ENCODE measurements at regions not wholly inside any gene's neighbourhood (a gene's known extent, or its start where the extent isn't known, plus 50 kb on each side); places are given as distances from the start of the nearest gene placed in this dataset.
"Not testable (repeated sequence)": the region's sequence is repeated elsewhere in the genome, so short reads cannot be mapped to it uniquely, and the experiment has no call there.

DNA sequence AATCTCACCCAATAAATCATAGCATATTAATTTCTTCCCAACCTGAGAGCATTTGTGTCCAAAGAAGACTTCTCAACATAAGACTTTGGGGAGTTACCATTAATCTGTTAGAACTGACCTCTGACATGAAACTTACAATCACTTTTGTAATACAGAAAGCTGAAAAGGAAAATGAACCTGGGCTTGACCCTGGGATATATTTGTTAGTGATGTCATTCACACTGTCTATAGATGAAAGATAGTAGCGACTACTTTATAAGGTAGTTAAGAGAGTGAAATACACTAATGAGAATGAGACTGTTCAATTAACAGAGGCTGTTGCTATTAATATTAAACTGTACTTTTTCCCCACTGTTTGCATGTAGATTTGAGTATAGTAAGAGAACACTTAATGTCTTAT, 1334.8 kb upstream of the TMEM132C start:
- ChIA-PET POLR2A (ENCODE audit: low non-redundant PET) (no interaction called here), CTCF (no interaction called here)
- no peak for DNase-seq (ENCODE audit: low spot score)
- TF ChIP-seq, protein P1, sequence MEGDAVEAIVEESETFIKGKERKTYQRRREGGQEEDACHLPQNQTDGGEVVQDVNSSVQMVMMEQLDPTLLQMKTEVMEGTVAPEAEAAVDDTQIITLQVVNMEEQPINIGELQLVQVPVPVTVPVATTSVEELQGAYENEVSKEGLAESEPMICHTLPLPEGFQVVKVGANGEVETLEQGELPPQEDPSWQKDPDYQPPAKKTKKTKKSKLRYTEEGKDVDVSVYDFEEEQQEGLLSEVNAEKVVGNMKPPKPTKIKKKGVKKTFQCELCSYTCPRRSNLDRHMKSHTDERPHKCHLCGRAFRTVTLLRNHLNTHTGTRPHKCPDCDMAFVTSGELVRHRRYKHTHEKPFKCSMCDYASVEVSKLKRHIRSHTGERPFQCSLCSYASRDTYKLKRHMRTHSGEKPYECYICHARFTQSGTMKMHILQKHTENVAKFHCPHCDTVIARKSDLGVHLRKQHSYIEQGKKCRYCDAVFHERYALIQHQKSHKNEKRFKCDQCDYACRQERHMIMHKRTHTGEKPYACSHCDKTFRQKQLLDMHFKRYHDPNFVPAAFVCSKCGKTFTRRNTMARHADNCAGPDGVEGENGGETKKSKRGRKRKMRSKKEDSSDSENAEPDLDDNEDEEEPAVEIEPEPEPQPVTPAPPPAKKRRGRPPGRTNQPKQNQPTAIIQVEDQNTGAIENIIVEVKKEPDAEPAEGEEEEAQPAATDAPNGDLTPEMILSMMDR (conservative IDR thresholded peaks at IDR 0.05; ENCODE audit: low read depth) = no peak
- H3K27ac ChIP-seq = no peak overlapping the region

DNA sequence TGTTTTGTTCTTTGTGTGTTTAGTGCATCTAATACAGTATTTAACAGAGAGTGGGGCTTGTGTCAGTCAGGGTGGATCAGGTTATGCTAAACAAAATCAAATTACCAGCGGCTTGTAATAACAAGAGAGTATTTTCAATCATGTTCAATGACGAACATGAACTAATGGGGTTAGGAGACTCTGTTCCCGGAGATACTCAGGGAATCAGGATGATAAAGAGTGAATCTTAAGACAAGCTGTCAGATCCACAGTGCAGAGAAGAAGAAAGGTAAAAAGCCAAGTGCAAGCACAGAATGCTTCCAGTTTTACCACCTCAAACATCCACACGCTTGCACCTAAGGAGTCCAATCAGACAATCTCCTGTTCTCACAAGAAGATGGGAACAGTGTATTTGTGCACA, 1331.5 kb upstream of the TMEM132C start:
- DNase-seq (ENCODE audit: low spot score) = no peak
- CTCF ChIA-PET = no interaction called here
- TF ChIP-seq, protein P1 (conservative IDR thresholded peaks at IDR 0.05; ENCODE audit: low read depth) = no peak
- no peak overlapping the region for H3K27ac ChIP-seq
- POLR2A ChIA-PET (ENCODE audit: low non-redundant PET) = no interaction called here

DNA sequence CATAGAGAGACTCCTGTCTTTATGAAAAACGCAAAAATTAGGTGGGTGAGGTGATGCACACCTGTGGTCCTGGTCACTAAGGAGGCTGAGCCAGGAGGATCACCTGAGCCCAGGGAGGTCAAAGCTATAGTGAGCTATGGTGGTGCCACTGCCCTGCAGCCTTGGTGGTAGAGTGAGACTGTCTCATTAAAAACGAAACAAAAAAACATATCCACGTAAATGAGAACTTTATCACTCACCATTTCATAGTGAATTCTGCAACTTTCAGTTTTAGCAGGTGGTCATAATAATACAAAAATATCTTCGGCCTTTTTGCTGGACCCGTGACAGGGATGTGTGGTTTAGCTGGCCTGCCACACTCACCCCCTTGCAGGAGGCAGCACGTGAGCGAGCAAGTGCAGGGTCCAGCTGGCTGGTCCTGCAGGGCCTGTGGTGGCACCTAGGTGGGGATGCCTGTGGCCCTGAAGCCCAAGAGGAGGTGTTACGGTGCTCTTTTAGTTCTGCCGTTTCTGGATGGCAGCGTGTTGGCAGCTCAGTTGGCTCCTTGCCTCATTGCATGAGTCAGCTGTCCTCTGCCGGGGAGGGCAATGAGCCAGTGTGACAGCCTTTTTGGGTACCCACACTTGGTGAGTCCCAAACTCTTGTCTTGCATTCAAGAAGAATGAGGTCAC, 1330.7 kb upstream of the TMEM132C start:
- H3K27ac ChIP-seq = peak overlapping the region; percentile 39
- DNase-seq (ENCODE audit: low spot score) = no peak
- TF ChIP-seq, protein P1 (conservative IDR thresholded peaks at IDR 0.05; ENCODE audit: low read depth) = no peak
- ChIA-PET CTCF (no interaction called here), POLR2A (ENCODE audit: low non-redundant PET) (no interaction called here)

DNA sequence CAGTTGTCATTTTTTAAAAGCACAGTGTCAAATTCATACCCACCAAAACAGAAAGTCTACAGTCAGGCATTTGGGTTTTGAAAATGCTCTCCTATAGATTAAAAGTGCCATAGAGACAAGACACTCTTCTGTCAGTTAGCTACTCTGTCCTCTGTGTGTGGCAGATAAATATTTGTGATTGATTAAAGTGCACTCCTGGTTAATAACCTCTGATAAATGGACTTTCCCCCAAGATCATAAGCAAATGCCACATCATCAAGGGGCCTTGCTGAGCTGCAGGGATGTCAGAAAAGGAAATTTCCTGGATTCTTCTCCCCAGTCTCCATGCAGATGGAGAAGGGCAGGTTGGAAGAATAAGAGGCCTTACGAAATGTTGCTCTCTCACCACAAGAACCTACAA, 1329.5 kb upstream of the TMEM132C start:
- CTCF ChIA-PET = interaction anchor here (0.6 kb wide), 1 partner anchor 153 kb away, joined by 3 read pairs; no protein-coding TSS in a partner anchor
- TF ChIP-seq, protein P1 (conservative IDR thresholded peaks at IDR 0.05; ENCODE audit: low read depth) = no peak
- POLR2A ChIA-PET (ENCODE audit: low non-redundant PET) = no interaction called here
- H3K27ac ChIP-seq = no peak overlapping the region
- no peak for DNase-seq (ENCODE audit: low spot score)

DNA sequence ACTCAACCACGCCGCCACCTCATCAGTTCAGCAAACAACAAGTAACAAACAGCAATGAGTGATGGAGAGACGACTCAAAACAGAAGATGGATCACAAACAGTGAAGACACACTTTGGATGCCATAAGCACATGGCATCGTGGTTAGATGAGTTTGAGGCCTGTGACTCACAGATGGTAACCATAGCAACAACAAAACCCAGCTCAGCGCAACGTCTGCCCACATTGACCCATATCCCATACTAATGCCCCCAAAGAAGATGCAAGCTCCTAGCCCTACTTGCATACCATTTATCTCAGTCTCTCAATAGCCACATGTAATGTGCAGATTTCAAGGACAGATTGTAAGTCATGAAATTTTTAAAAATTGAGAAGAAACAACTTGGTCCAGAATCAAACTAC, 1322.3 kb upstream of the TMEM132C start:
- TF ChIP-seq, protein P1 (conservative IDR thresholded peaks at IDR 0.05; ENCODE audit: low read depth) = no peak
- CTCF ChIA-PET = interaction anchor here (0.5 kb wide), 1 partner anchor 562 kb away, joined by 3 read pairs; no protein-coding TSS in a partner anchor
- POLR2A ChIA-PET (ENCODE audit: low non-redundant PET) = no interaction called here
- no peak for DNase-seq (ENCODE audit: low spot score)
- H3K27ac ChIP-seq = no peak overlapping the region

DNA sequence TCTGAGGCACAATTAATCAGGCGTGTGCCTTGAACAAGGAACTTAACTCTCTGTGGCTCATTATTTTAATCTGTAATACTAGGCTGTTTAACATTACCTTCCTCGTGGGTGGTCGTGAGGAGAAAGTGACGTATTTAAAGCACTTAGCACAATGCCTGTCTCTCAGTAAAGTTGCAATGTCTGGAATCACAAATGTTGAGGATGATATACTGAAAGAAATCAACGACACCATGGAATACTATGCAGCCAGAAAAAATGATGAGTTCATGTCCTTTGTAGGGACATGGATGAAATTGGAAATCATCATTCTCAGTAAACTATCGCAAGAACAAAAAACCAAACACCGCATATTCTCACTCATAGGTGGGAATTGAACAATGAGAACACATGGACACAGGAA, 1320.0 kb upstream of the TMEM132C start:
- POLR2A ChIA-PET (ENCODE audit: low non-redundant PET); H3K27ac ChIP-seq; CTCF ChIA-PET; DNase-seq (ENCODE audit: low spot score): not testable (repeated sequence)

DNA sequence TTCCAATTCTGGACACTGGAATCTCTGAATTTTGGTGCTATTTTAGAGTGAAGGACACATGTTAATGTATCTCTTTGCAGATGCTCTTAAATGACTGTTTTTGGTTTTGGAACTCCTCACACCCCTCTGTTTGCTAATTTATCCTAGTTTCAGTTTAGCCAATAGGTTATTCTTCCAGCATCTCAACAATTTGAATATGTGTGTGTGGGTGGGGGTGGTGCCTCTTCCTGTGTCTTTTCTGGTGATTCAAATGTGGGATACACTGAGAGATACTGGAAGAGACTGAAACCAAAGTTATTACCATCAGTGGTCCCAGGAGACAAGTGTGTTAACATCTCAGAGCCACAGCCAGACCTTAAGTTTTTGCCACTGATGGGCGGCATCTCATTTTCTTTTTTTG, 1317.4 kb upstream of the TMEM132C start:
- no peak for DNase-seq (ENCODE audit: low spot score)
- ChIA-PET CTCF (no interaction called here), POLR2A (ENCODE audit: low non-redundant PET) (no interaction called here)
- no peak overlapping the region for H3K27ac ChIP-seq
- TF ChIP-seq, protein P1 (conservative IDR thresholded peaks at IDR 0.05; ENCODE audit: low read depth) = no peak

Data from RWPE1 (cell line).